ENCODE measurements at regions not wholly inside any gene's neighbourhood (a gene's known extent, or its start where the extent isn't known, plus 50 kb on each side); places are given as distances from the start of the nearest gene placed in this dataset.

DNA sequence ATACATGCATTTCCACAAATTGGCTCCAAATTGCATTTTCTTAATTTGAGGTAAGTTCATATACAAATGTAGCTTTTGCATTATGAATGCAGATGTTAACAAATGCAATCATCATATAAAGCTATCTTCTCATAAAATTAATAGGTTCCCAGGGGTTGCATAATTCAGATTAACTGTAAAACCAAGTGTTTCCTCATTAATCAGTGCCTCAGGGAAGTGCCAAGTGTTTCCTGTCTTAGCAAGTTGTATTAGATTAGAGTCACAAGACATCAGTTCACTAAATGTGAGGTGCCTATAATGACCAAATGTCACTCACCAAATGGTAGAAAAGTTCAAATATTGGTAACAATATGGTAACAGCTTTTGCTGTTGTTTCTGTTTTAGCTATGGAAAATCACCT is 140.8 kb downstream of the PTGER3 start:
- Histone ChIP-seq H3K36me3 (ENCODE audit: control insufficient read depth in 2 of 4, insufficient read depth in 4 of 4, low read length in 3 of 4) (no peaks in the 10 kb centered on the region), H3K9ac (replicated peaks in 1 of 4; ENCODE audit: extremely low read depth in 1 of 4, low read depth in 3 of 4, low read length in 3 of 4) (no peak overlapping the region), H2BK120ac (replicated peaks; ENCODE audit: low read depth, low read length) (no peak overlapping the region), H4K8ac (ENCODE audit: extremely low read depth, insufficient read depth, low read length) (no peak overlapping the region), H3K56ac (replicated peaks; ENCODE audit: insufficient read length, low read depth, low read length) (no peak overlapping the region), H4K20me1 (replicated peaks in 1 of 2; ENCODE audit: control insufficient read depth in 1 of 2, insufficient read depth in 2 of 2, low read length in 2 of 2) (no peaks in the 10 kb centered on the region), H3K4me1 (replicated peaks in 1 of 4; ENCODE audit: control insufficient read depth in 3 of 4, insufficient read depth in 4 of 4, low read length in 3 of 4) (no peaks in the 10 kb centered on the region), H2AFZ (ENCODE audit: low read length) (no peak overlapping the region), H3K27me3 (replicated peaks in 1 of 4; ENCODE audit: control insufficient read depth in 3 of 4, extremely low read depth in 1 of 4, insufficient read depth in 3 of 4, low read length in 3 of 4) (no peaks in the 10 kb centered on the region), H3K27ac (ENCODE audit: low read depth, low read length) (no peak overlapping the region), H3K79me1 (ENCODE audit: low read depth, low read length) (no peaks in the 10 kb centered on the region), H4K5ac (ENCODE audit: insufficient read length, low read depth, low read length) (no peak overlapping the region), H2BK5ac (ENCODE audit: low read depth, low read length) (no peak overlapping the region), H3K14ac (ENCODE audit: insufficient read length) (no peak overlapping the region), H3K23me2 (ENCODE audit: low read depth, low read length) (no peaks in the 10 kb centered on the region), H3K9me3 (ENCODE audit: insufficient read depth in 2 of 2, low read depth in 1 of 2, low read length in 1 of 2) (no peaks in the 10 kb centered on the region), H3K23ac (ENCODE audit: insufficient read length) (no peak overlapping the region), H3K4me2 (ENCODE audit: insufficient read depth in 1 of 2, low read depth in 2 of 2, low read length in 2 of 2) (no peak overlapping the region), H2BK15ac (ENCODE audit: low read length) (no peak overlapping the region), H3K18ac (ENCODE audit: extremely low read depth, low read length) (no peak overlapping the region), H3K79me2 (ENCODE audit: control insufficient read depth in 1 of 2, insufficient read depth in 2 of 2, low read length in 2 of 2) (no peaks in the 10 kb centered on the region), H2BK20ac (ENCODE audit: low read length) (no peak overlapping the region), H2AK5ac (ENCODE audit: low read depth, low read length) (no peak overlapping the region), H3K4me3 (ENCODE audit: extremely low read depth in 1 of 4, insufficient read depth in 2 of 4, low read depth in 3 of 4, low read length in 4 of 4) (no peak overlapping the region), H4K91ac (replicated peaks; ENCODE audit: insufficient read length, low read length) (no peak overlapping the region), H2BK12ac (ENCODE audit: low read depth, low read length) (no peak overlapping the region), H3K4ac (replicated peaks; ENCODE audit: insufficient read length, low read depth, low read length) (no peak overlapping the region)
- no peak for TF ChIP-seq RNF2 (IDR thresholded peaks at IDR 0.05; ENCODE audit: borderline replicate concordance, low read depth, low read length, missing control alignments, poor library complexity, severe bottlenecking)
- TF ChIP-seq TAF7 (optimal IDR thresholded peaks at IDR 0.05; ENCODE audit: borderline replicate concordance, low read depth, low read length) = no peak
- no peak for TF ChIP-seq RXRA (IDR thresholded peaks at IDR 0.05; ENCODE audit: insufficient read depth, low read depth, low read length)
- TF ChIP-seq GTF2F1 (IDR thresholded peaks at IDR 0.05; ENCODE audit: borderline replicate concordance, low read depth, low read length) = no peak
- TF ChIP-seq BACH1 (IDR thresholded peaks at IDR 0.05; ENCODE audit: low read length) = no peak
- no peak for TF ChIP-seq EP300 (IDR thresholded peaks at IDR 0.05; ENCODE audit: borderline replicate concordance in 1 of 2, low read depth in 2 of 2, low read length in 2 of 2)
- TF ChIP-seq BCL11A (IDR thresholded peaks at IDR 0.05; ENCODE audit: low read depth in 2 of 2, low read length in 2 of 2) = no peak
- TF ChIP-seq SIX5 (IDR thresholded peaks at IDR 0.05; ENCODE audit: low read depth, low read length) = no peak
- DNase-seq (ENCODE audit: low read depth in 1 of 2, low spot score in 2 of 2) = no peak
- POLR2A ChIA-PET (ENCODE audit: partially characterized antibody) = no interaction called here
- FAIRE-seq = no peak
- CTCF ChIA-PET (ENCODE audit: partially characterized antibody) = interaction anchor here (0.6 to 5.7 kb wide), 4 partner anchors 11 to 800 kb away, joined by 3 to 23 read pairs (median 4); no protein-coding TSS in a partner anchor
